ENCODE measurements at regions not wholly inside any gene's neighbourhood (a gene's known extent, or its start where the extent isn't known, plus 50 kb on each side); places are given as distances from the start of the nearest gene placed in this dataset.

GRCh38 chr11:95717314-95717713, 72.3 kb downstream of the FAM76B start:
- DNase-seq, result no peak

- no peak for DNase-seq
These were observed 73.3 kb downstream of the FAM76B start for GRCh38 chr11:95716266-95716665.

GRCh38 chr11:95715777-95716241, 73.8 kb downstream of the FAM76B start:
- DNase-seq, result no peak

- DNase-seq, result no peak
These were observed 74.5 kb downstream of the FAM76B start for GRCh38 chr11:95714843-95715776.

GRCh38 chr11:95713428-95713827, 76.2 kb downstream of the FAM76B start:
- DNase-seq, result no peak

GRCh38 chr11:95711945-95712221, 77.7 kb downstream of the FAM76B start:
- DNase-seq, result no peak

- DNase-seq, result no peak
These were observed 78.2 kb downstream of the FAM76B start for GRCh38 chr11:95711162-95711944.

- DNase-seq, result no peak
These were observed 80.9 kb downstream of the FAM76B start for GRCh38 chr11:95708681-95709080.

GRCh38 chr11:95706974-95707387, 82.6 kb downstream of the FAM76B start:
- DNase-seq, result no peak

GRCh38 chr11:95705485-95706124, 84.0 kb downstream of the FAM76B start:
- DNase-seq, result peak; percentile 95

GRCh38 chr11:95704865-95705264, 84.7 kb downstream of the FAM76B start:
- peak; percentile 50 for DNase-seq

GRCh38 chr11:95703049-95703448, 86.5 kb downstream of the FAM76B start:
- no peak for DNase-seq

- DNase-seq, result peak; percentile 37
These were observed 87.1 kb downstream of the FAM76B start for GRCh38 chr11:95702526-95702925.

- no peak for DNase-seq
These were observed 89.1 kb downstream of the FAM76B start for GRCh38 chr11:95700471-95700817.

- DNase-seq, result peak; percentile 41
These were observed 89.7 kb downstream of the FAM76B start for GRCh38 chr11:95699631-95700470.

- no peak for DNase-seq
These were observed 90.7 kb downstream of the FAM76B start for GRCh38 chr11:95698676-95699557.

- DNase-seq, result no peak
These were observed 91.8 kb downstream of the FAM76B start for GRCh38 chr11:95697614-95698408.

GRCh38 chr11:95695181-95695580, 94.4 kb downstream of the FAM76B start:
- DNase-seq, result no peak

- DNase-seq, result no peak
These were observed 96.3 kb downstream of the FAM76B start for GRCh38 chr11:95693298-95693697.

- DNase-seq, result no peak
These were observed 96.9 kb downstream of the FAM76B start for GRCh38 chr11:95692526-95693260.
